ENCODE measurements at regions not wholly inside any gene's neighbourhood (a gene's known extent, or its start where the extent isn't known, plus 50 kb on each side); places are given as distances from the start of the nearest gene placed in this dataset.

GRCh38 chr18:78645216-78645615 lies 334.4 kb upstream of the SALL3 start:
- Mint-ChIP-seq H3K36me3 (ENCODE audit: low read depth) (no peaks in the 10 kb centered on the region), H3K4me3 (no peak overlapping the region), H3K9me3 (peaks cover 7% of the 10 kb centered on the region), H3K4me1 (peaks cover 32% of the 10 kb centered on the region), H3K27ac (no peak overlapping the region), H3K27me3 (ENCODE audit: low read depth, poor library complexity) (no peaks in the 10 kb centered on the region)
- no peak for DNase-seq
- TF ChIP-seq, protein P1, sequence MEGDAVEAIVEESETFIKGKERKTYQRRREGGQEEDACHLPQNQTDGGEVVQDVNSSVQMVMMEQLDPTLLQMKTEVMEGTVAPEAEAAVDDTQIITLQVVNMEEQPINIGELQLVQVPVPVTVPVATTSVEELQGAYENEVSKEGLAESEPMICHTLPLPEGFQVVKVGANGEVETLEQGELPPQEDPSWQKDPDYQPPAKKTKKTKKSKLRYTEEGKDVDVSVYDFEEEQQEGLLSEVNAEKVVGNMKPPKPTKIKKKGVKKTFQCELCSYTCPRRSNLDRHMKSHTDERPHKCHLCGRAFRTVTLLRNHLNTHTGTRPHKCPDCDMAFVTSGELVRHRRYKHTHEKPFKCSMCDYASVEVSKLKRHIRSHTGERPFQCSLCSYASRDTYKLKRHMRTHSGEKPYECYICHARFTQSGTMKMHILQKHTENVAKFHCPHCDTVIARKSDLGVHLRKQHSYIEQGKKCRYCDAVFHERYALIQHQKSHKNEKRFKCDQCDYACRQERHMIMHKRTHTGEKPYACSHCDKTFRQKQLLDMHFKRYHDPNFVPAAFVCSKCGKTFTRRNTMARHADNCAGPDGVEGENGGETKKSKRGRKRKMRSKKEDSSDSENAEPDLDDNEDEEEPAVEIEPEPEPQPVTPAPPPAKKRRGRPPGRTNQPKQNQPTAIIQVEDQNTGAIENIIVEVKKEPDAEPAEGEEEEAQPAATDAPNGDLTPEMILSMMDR (IDR thresholded peaks at IDR 0.05): no peak

DNA sequence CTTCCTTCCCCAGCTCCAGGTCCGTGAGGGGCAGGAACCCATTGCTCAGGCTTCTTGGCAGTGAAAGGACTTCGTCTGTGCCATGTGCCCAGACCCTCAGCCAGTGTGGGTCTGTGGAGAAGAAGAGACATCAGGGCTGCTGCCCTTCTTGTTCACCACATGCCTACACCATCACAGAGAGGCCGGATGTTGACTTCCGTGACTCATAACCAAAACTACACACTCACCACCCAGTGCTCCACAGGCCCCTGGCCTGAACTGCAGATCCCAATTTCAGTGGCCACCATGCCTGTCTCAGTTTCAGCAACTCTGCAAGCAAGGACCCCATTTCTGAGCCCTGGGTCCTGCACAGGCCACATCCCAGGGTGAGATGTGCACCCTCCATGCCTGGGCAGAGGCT lies 332.6 kb upstream of the SALL3 start:
- Mint-ChIP-seq H3K4me1 (peaks cover 17% of the 10 kb centered on the region), H3K27ac (no peak overlapping the region), H3K4me3 (no peak overlapping the region), H3K9me3 (peaks cover 21% of the 10 kb centered on the region), H3K36me3 (ENCODE audit: low read depth) (peaks cover 3% of the 10 kb centered on the region), H3K27me3 (ENCODE audit: low read depth, poor library complexity) (peaks cover 4% of the 10 kb centered on the region)
- no peak for DNase-seq
- TF ChIP-seq, protein P1 (IDR thresholded peaks at IDR 0.05): no peak

- Mint-ChIP-seq H3K36me3 (ENCODE audit: low read depth) (peaks cover 11% of the 10 kb centered on the region), H3K27ac (no peak overlapping the region), H3K27me3 (ENCODE audit: low read depth, poor library complexity) (peaks cover 4% of the 10 kb centered on the region), H3K4me1 (no peaks in the 10 kb centered on the region), H3K4me3 (no peak overlapping the region), H3K9me3 (peaks cover 41% of the 10 kb centered on the region)
- DNase-seq: no peak
- TF ChIP-seq, protein P1 (IDR thresholded peaks at IDR 0.05): no peak
These were observed 330.2 kb upstream of the SALL3 start for GRCh38 chr18:78649421-78649820.

DNA sequence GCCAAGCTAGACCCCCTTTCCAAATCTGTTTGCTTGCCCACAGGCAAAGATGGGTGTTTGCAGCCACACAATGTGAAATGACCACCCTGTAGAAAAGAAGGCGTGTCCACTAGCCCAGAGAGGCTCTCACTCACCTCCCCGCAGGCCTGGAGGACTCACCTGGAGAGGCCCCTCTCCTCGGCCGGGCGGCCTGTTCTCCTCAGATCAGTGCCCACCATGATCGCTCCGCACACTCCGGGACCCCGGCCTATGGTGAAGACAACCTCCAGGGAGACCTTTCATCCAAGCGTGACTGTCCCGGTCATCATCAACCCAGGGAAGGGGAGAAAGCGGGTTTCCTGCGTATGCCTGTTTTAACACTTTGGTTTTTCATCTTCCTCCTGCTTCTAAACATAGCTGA lies 328.7 kb upstream of the SALL3 start:
- DNase-seq: no peak
- Mint-ChIP-seq H3K27ac (no peak overlapping the region), H3K27me3 (ENCODE audit: low read depth, poor library complexity) (peaks cover 4% of the 10 kb centered on the region), H3K9me3 (peaks cover 53% of the 10 kb centered on the region), H3K4me1 (no peaks in the 10 kb centered on the region), H3K4me3 (no peak overlapping the region), H3K36me3 (ENCODE audit: low read depth) (peaks cover 16% of the 10 kb centered on the region)
- TF ChIP-seq, protein P1 (IDR thresholded peaks at IDR 0.05): no peak

DNA sequence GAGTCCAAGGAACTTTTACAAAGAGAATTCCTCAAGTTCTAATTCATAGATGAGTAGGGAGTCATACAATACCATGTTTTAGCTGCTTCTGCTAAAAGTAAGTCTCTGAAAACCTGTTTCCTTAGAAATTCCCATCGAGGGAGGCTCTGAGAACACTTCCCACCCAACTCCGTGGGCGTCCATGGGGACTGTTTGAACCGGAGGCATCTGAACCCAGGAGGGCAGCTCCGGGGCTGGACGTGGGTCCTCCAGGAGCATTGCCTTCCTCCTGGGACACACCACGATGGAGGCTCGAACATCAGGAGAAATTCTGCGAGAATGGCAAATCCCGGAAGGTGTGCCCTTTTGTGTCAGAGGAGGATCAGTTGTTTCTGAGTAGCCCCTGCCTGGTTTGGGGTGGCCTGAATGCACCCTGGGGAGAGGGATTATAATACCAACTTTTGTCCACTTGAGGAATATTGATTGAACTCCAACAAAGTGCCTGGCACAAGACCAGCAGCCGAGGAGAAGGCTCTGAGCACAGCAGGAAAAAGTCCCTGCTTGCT lies 327.5 kb upstream of the SALL3 start:
- Mint-ChIP-seq H3K4me3 (peak overlapping the region; percentile 47), H3K4me1 (no peaks in the 10 kb centered on the region), H3K27ac (no peak overlapping the region), H3K9me3 (peaks cover 64% of the 10 kb centered on the region), H3K27me3 (ENCODE audit: low read depth, poor library complexity) (peaks cover 4% of the 10 kb centered on the region), H3K36me3 (ENCODE audit: low read depth) (peaks cover 18% of the 10 kb centered on the region)
- TF ChIP-seq, protein P1 (IDR thresholded peaks at IDR 0.05): no peak
- no peak for DNase-seq

- Mint-ChIP-seq H3K9me3 (peaks cover 60% of the 10 kb centered on the region), H3K36me3 (ENCODE audit: low read depth) (peaks cover 18% of the 10 kb centered on the region), H3K4me3 (no peak overlapping the region), H3K27ac (no peak overlapping the region), H3K27me3 (ENCODE audit: low read depth, poor library complexity) (peaks cover 5% of the 10 kb centered on the region), H3K4me1 (no peaks in the 10 kb centered on the region)
- TF ChIP-seq, protein P1 (IDR thresholded peaks at IDR 0.05): no peak
- DNase-seq: no peak
These were observed 323.7 kb upstream of the SALL3 start for GRCh38 chr18:78655921-78656320.
